ENCODE measurements at regions not wholly inside any gene's neighbourhood (a gene's known extent, or its start where the extent isn't known, plus 50 kb on each side); places are given as distances from the start of the nearest gene placed in this dataset.

GRCh38 chr1:209305221-209305954 is 278.1 kb upstream of the CAMK1G start:
- Histone ChIP-seq H3K36me3 (no peaks in the 10 kb centered on the region), H3K27ac (no peak overlapping the region), H3K27me3 (replicated peaks; ENCODE audit: insufficient read depth) (no peaks in the 10 kb centered on the region), H3K9me3 (no peaks in the 10 kb centered on the region), H3K4me1 (ENCODE audit: control insufficient read depth in 1 of 2, low read depth in 2 of 2) (no peaks in the 10 kb centered on the region), H3K4me3 (no peak overlapping the region)
- TF ChIP-seq, protein P1, sequence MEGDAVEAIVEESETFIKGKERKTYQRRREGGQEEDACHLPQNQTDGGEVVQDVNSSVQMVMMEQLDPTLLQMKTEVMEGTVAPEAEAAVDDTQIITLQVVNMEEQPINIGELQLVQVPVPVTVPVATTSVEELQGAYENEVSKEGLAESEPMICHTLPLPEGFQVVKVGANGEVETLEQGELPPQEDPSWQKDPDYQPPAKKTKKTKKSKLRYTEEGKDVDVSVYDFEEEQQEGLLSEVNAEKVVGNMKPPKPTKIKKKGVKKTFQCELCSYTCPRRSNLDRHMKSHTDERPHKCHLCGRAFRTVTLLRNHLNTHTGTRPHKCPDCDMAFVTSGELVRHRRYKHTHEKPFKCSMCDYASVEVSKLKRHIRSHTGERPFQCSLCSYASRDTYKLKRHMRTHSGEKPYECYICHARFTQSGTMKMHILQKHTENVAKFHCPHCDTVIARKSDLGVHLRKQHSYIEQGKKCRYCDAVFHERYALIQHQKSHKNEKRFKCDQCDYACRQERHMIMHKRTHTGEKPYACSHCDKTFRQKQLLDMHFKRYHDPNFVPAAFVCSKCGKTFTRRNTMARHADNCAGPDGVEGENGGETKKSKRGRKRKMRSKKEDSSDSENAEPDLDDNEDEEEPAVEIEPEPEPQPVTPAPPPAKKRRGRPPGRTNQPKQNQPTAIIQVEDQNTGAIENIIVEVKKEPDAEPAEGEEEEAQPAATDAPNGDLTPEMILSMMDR (IDR thresholded peaks at IDR 0.05): no peak
- DNase-seq (ENCODE audit: low spot score) (no peak), ATAC-seq (ENCODE audit: insufficient number of reproducible peaks, low FRiP score, low read depth) (no peak)

DNA sequence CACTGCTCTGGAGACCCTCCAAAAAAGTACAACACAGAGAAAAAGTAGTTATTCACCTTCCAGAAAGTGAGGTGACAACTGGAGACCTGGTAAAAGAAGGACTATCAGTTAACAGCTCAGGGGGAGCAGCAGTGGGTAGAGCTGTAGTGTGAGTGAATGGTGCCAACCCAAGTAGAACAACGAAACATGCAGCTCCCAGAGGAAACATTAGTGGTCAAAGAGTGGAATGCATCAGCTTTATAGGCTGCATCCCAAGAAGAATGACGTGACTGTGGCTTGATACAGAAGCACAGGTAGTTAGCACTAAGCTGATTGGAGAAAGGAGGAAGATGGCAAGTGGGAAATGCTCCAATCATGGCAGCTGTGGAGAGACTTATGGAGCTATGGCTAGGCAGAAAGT is 275.7 kb upstream of the CAMK1G start:
- Histone ChIP-seq H3K36me3 (no peaks in the 10 kb centered on the region), H3K27me3 (replicated peaks; ENCODE audit: insufficient read depth) (no peaks in the 10 kb centered on the region), H3K9me3 (no peaks in the 10 kb centered on the region), H3K27ac (no peak overlapping the region), H3K4me1 (ENCODE audit: control insufficient read depth in 1 of 2, low read depth in 2 of 2) (no peaks in the 10 kb centered on the region), H3K4me3 (no peak overlapping the region)
- TF ChIP-seq, protein P1 (IDR thresholded peaks at IDR 0.05): no peak
- DNase-seq (ENCODE audit: low spot score) (no peak), ATAC-seq (ENCODE audit: insufficient number of reproducible peaks, low FRiP score, low read depth) (no peak)

- Histone ChIP-seq H3K9me3 (no peaks in the 10 kb centered on the region), H3K36me3 (no peaks in the 10 kb centered on the region), H3K4me3 (no peak overlapping the region), H3K27ac (no peak overlapping the region), H3K4me1 (ENCODE audit: control insufficient read depth in 1 of 2, low read depth in 2 of 2) (no peaks in the 10 kb centered on the region), H3K27me3 (replicated peaks; ENCODE audit: insufficient read depth) (no peaks in the 10 kb centered on the region)
- TF ChIP-seq, protein P1 (IDR thresholded peaks at IDR 0.05): no peak
- ATAC-seq (ENCODE audit: insufficient number of reproducible peaks, low FRiP score, low read depth) (no peak), DNase-seq (ENCODE audit: low spot score) (no peak)
Measured at GRCh38 chr1:209309198-209309597, 274.3 kb upstream of the CAMK1G start.

GRCh38 chr1:209311770-209312169 is 271.7 kb upstream of the CAMK1G start:
- Histone ChIP-seq H3K27ac (no peak overlapping the region), H3K27me3 (replicated peaks; ENCODE audit: insufficient read depth) (no peaks in the 10 kb centered on the region), H3K4me1 (ENCODE audit: control insufficient read depth in 1 of 2, low read depth in 2 of 2) (no peaks in the 10 kb centered on the region), H3K4me3 (no peak overlapping the region), H3K9me3 (no peaks in the 10 kb centered on the region), H3K36me3 (no peaks in the 10 kb centered on the region)
- no peak for DNase-seq (ENCODE audit: low spot score)
- ATAC-seq (ENCODE audit: insufficient number of reproducible peaks, low FRiP score, low read depth): no peak
- TF ChIP-seq, protein P1 (IDR thresholded peaks at IDR 0.05): no peak

DNA sequence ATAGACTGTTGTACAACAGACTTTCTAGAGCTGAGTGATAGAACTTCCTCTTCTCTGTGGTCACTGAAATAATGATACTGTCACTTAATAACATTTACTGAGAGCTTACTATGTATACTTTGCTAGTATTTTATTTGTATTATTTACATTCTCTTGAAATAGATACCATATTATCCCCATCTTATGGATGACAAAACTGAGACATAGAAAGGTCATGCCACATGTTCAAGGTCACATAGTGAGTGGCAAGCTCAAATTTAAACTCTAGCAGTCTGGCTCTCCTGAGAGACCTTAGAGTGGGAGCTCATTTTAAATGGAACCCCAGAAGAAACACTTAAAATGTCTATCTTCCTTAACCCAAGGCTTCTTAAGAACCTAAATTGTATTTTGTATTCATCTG is 266.6 kb upstream of the CAMK1G start:
- ATAC-seq (ENCODE audit: insufficient number of reproducible peaks, low FRiP score, low read depth) (no peak), DNase-seq (ENCODE audit: low spot score) (no peak)
- Histone ChIP-seq H3K9me3 (no peaks in the 10 kb centered on the region), H3K4me1 (ENCODE audit: control insufficient read depth in 1 of 2, low read depth in 2 of 2) (no peaks in the 10 kb centered on the region), H3K27ac (no peak overlapping the region), H3K27me3 (replicated peaks; ENCODE audit: insufficient read depth) (no peaks in the 10 kb centered on the region), H3K4me3 (no peak overlapping the region), H3K36me3 (no peaks in the 10 kb centered on the region)
- TF ChIP-seq, protein P1 (IDR thresholded peaks at IDR 0.05): no peak

Measured in thoracic aorta (tissue), 2 donors.